ENCODE measurements at regions not wholly inside any gene's neighbourhood (a gene's known extent, or its start where the extent isn't known, plus 50 kb on each side); places are given as distances from the start of the nearest gene placed in this dataset.
A peak's percentile ranks its signal among the peaks of the same experiment; 100 is the strongest.

- no peak for TF ChIP-seq CTCF (IDR thresholded peaks at IDR 0.05; ENCODE audit: low read depth, low read length)
- Histone ChIP-seq H3K36me3 (no peaks in the 10 kb centered on the region), H3K4me1 (no peaks in the 10 kb centered on the region), H3K9me3 (no peaks in the 10 kb centered on the region), H3K4me3 (ENCODE audit: low read depth, low read length) (no peak overlapping the region), H3K27me3 (no peaks in the 10 kb centered on the region)
- DNase-seq: no peak
Observed at GRCh38 chr12:25637752-25638151, 84.7 kb upstream of the LMNTD1 start.

- H3K9me3 ChIP-seq: no peaks in the 10 kb centered on the region
- no peak for TF ChIP-seq CTCF (IDR thresholded peaks at IDR 0.05; ENCODE audit: low read depth, low read length)
- H3K27me3 ChIP-seq: no peaks in the 10 kb centered on the region
- no peaks in the 10 kb centered on the region for H3K36me3 ChIP-seq
- DNase-seq: no peak
- H3K4me3 ChIP-seq (ENCODE audit: low read depth, low read length): no peak overlapping the region
- H3K4me1 ChIP-seq: no peaks in the 10 kb centered on the region; the same call in 1 of the 2 replicates
Observed at GRCh38 chr12:25639406-25639805, 86.3 kb upstream of the LMNTD1 start.

GRCh38 chr12:25644979-25645378, 91.9 kb upstream of the LMNTD1 start:
- Histone ChIP-seq H3K4me1 (peaks cover 4% of the 10 kb centered on the region; the same call in 1 of the 2 replicates), H3K9me3 (no peaks in the 10 kb centered on the region), H3K27me3 (no peaks in the 10 kb centered on the region), H3K36me3 (no peaks in the 10 kb centered on the region), H3K4me3 (ENCODE audit: low read depth, low read length) (no peak overlapping the region)
- no peak for DNase-seq
- no peak for TF ChIP-seq CTCF (IDR thresholded peaks at IDR 0.05; ENCODE audit: low read depth, low read length)

- Histone ChIP-seq H3K4me1 (peaks cover 4% of the 10 kb centered on the region; the same call in 1 of the 2 replicates), H3K4me3 (ENCODE audit: low read depth, low read length) (0 out of 2 replicates have a peak overlapping the region, but pooled peaks have one; percentile 21), H3K9me3 (no peaks in the 10 kb centered on the region), H3K36me3 (no peaks in the 10 kb centered on the region), H3K27me3 (no peaks in the 10 kb centered on the region)
- DNase-seq: peak; percentile 16
- no peak for TF ChIP-seq CTCF (IDR thresholded peaks at IDR 0.05; ENCODE audit: low read depth, low read length)
Observed at GRCh38 chr12:25645427-25645826, 92.3 kb upstream of the LMNTD1 start.

- H3K4me3 ChIP-seq (ENCODE audit: low read depth, low read length): no peak overlapping the region
- peaks cover 18% of the 10 kb centered on the region for H3K4me1 ChIP-seq
- no peak for TF ChIP-seq CTCF (IDR thresholded peaks at IDR 0.05; ENCODE audit: low read depth, low read length)
- no peaks in the 10 kb centered on the region for H3K27me3 ChIP-seq
- H3K9me3 ChIP-seq: no peaks in the 10 kb centered on the region
- no peaks in the 10 kb centered on the region for H3K36me3 ChIP-seq
- DNase-seq: no peak
Observed at GRCh38 chr12:25651931-25652330, 98.8 kb upstream of the LMNTD1 start.

- Histone ChIP-seq H3K4me3 (ENCODE audit: low read depth, low read length) (no peak overlapping the region), H3K9me3 (no peaks in the 10 kb centered on the region), H3K36me3 (no peaks in the 10 kb centered on the region), H3K4me1 (peaks cover 18% of the 10 kb centered on the region), H3K27me3 (no peaks in the 10 kb centered on the region)
- no peak for TF ChIP-seq CTCF (IDR thresholded peaks at IDR 0.05; ENCODE audit: low read depth, low read length)
- DNase-seq: no peak
Observed at GRCh38 chr12:25652371-25652770, 99.3 kb upstream of the LMNTD1 start.
